K562 (cell line): ENCODE measurements at regions not wholly inside any gene's neighbourhood (a gene's known extent, or its start where the extent isn't known, plus 50 kb on each side); places are given as distances from the start of the nearest gene placed in this dataset.

Experiments used
- ATAC-seq: fragments of 200-7000 bp; cut with Tn5 transposase; 3 replicates; pipeline ENCODE4 v1.9.1; 2020; ENCODE audit warnings: moderate library complexity
- BruUV-seq: library from RNA; stranded (reverse); fragments of 400-500 nt; replicated peaks from 2 replicates; lab custom pipeline; 2021; lab: Mats Ljungman, UMichigan
- CTCF ChIA-PET: fragments of 300-600 bp; formaldehyde crosslinking; extraction: SDS; loops from one replicate; lab custom pipeline; 2021; ENCODE audit warnings: low intra/inter-chr PET ratio; lab: Yijun Ruan, JAX
- POLR2A ChIA-PET: fragments of 300-600, 350-650 bp; sonication (Branson Sonifier 250); formaldehyde crosslinking; extraction: SDS; loops from one replicate; lab custom pipeline; 2021; ENCODE audit warnings: antibody characterized with exemption, inconsistent platforms; lab: Yijun Ruan, JAX
- DNase-seq, 4 experiments: peaks; one replicate each; pipeline versions ENCODE4 v3.0.0 to v3.0.0-alpha.2; 2011 to 2018; ENCODE audit warnings: low spot score in 3 of 4, mixed read lengths in 3 of 4; ENCODE audit errors: extremely low read depth in 1 of 4
- FAIRE-seq: peaks from 2 replicates; lab custom pipeline; 2011; peaks lifted over from hg19 to GRCh38; lab: Jason Lieb, UNC
- H2AFZ ChIP-seq: 2 replicates; pipeline ENCODE4 v1.6.0; 2011; ENCODE audit warnings: low read depth, low read length, control low read depth, inconsistent platforms
- H3K27ac ChIP-seq: fragments of 200-600 bp; 3 replicates; pipeline ENCODE4 v1.8.0; 2011; ENCODE audit warnings: low read depth, mild to moderate bottlenecking, control low read depth, inconsistent platforms, low read length, moderate library complexity, mixed read lengths; ENCODE audit errors: extremely low read depth
- H3K27me3 ChIP-seq, 2 experiments: fragments of 300-600 bp in 1 of 2; 2 replicates in 1 of 2; 3 replicates in 1 of 2; pipeline versions ENCODE4 v1.6.0 to v1.8.0; 2011; ENCODE audit warnings: inconsistent platforms in 2 of 2, low read length in 2 of 2, mild to moderate bottlenecking in 1 of 2, mixed read lengths in 1 of 2, moderate library complexity in 1 of 2; ENCODE audit not compliant: control insufficient read depth in 2 of 2, insufficient read depth in 2 of 2
- H3K36me3 ChIP-seq: fragments of 300-600 bp; 3 replicates; pipeline ENCODE4 v1.8.0; 2011; ENCODE audit warnings: mild to moderate bottlenecking, low read length, inconsistent platforms; ENCODE audit not compliant: control insufficient read depth, insufficient read depth
- H3K4me1 ChIP-seq, 2 experiments: fragments of 200-600 bp in 1 of 2; replicated peaks in 1 of 2; 2 replicates in 1 of 2; 3 replicates in 1 of 2; pipeline versions ENCODE4 v1.5.1 to v1.8.0; 2011; ENCODE audit warnings: inconsistent platforms in 2 of 2, low read length in 2 of 2, mild to moderate bottlenecking in 1 of 2, mixed read lengths in 1 of 2, moderate library complexity in 1 of 2; ENCODE audit not compliant: control insufficient read depth in 2 of 2, insufficient read depth in 2 of 2
- H3K4me2 ChIP-seq: 2 replicates; pipeline ENCODE4 v1.6.1; 2011; ENCODE audit warnings: low read length, control low read depth, inconsistent platforms, mixed read lengths; ENCODE audit not compliant: insufficient read depth
- H3K4me3 ChIP-seq: fragments of 200-600 bp; sonication (generic), shearing (Covaris generic); 2 replicates; pipeline ENCODE4 v1.5.1; 2016; ENCODE audit warnings: control low read depth, inconsistent platforms
- H3K79me2 ChIP-seq: fragments of 200-600 bp; 3 replicates; pipeline ENCODE4 v1.8.0; 2011; ENCODE audit warnings: low read length, inconsistent platforms; ENCODE audit not compliant: control insufficient read depth, insufficient read depth
- H3K9ac ChIP-seq, 2 experiments: 2 replicates each; pipeline versions ENCODE4 v1.6.0 to v1.6.1; 2011; ENCODE audit warnings: low read depth in 2 of 2, low read length in 2 of 2, control low read depth in 1 of 2, inconsistent platforms in 1 of 2, mild to moderate bottlenecking in 1 of 2, mixed read lengths in 1 of 2; ENCODE audit not compliant: insufficient read depth in 1 of 2
- H3K9me1 ChIP-seq: one replicate; pipeline ENCODE4 v1.6.0; 2011; ENCODE audit warnings: inconsistent platforms, mild to moderate bottlenecking, low read length, moderate library complexity; ENCODE audit not compliant: control insufficient read depth, insufficient read depth
- H3K9me3 ChIP-seq: replicated peaks from 2 replicates; pipeline ENCODE4 v1.5.1; 2011; ENCODE audit warnings: low read depth, low read length, inconsistent platforms; ENCODE audit not compliant: control insufficient read depth, insufficient read depth
- H4K20me1 ChIP-seq: replicated peaks from 2 replicates; pipeline ENCODE4 v1.6.1; 2011; ENCODE audit warnings: low read length, inconsistent platforms, mixed read lengths; ENCODE audit not compliant: control insufficient read depth, insufficient read depth
- FOXK2 ChIP-seq, 2 experiments: fragments of 450-650 bp; IDR thresholded peaks in 1 of 2; conservative IDR thresholded peaks in 1 of 2; 2 replicates each; pipeline ENCODE4 v1.6.1; 2016; ENCODE audit warnings: low read depth in 2 of 2, mild to moderate bottlenecking in 1 of 2
- FOXP1 ChIP-seq: sonication (generic); formaldehyde crosslinking; IDR thresholded peaks from 2 replicates; pipeline ENCODE4 v1.8.0; 2022; ENCODE audit warnings: mild to moderate bottlenecking, missing genetic modification reagents
- JUN ChIP-seq, 2 experiments: sonication (generic) in 1 of 2; formaldehyde crosslinking in 1 of 2; IDR thresholded peaks; 2 replicates each; pipeline versions ENCODE4 v1.6.1 to v1.8.0; 2012 to 2022; ENCODE audit warnings: borderline replicate concordance in 2 of 2, mild to moderate bottlenecking in 2 of 2, improper control_type of control experiment in 1 of 2, low read depth in 1 of 2, low read length in 1 of 2, missing genetic modification reagents in 1 of 2
- MEF2D ChIP-seq: conservative IDR thresholded peaks from 2 replicates; pipeline ENCODE4 v1.6.1; 2016; ENCODE audit warnings: low read depth, missing genetic modification characterization, missing compliant biosample characterization
- NR4A1 ChIP-seq, 2 experiments: fragments of 250-450 bp in 1 of 2; fragments of 450-650 bp in 1 of 2; sonication (Bioruptor Pico) in 1 of 2; IDR thresholded peaks; 2 replicates each; pipeline versions ENCODE4 v1.4.0 to v1.6.1; 2016 to 2020; ENCODE audit warnings: mild to moderate bottlenecking in 2 of 2, missing compliant biosample characterization in 1 of 2, missing genetic modification characterization in 1 of 2, moderate library complexity in 1 of 2
- POLR2A ChIP-seq: fragments of 450-650 bp; conservative IDR thresholded peaks from 2 replicates; pipeline ENCODE4 v1.6.1; 2016
- RAD21 ChIP-seq, 2 experiments: fragments of 250-450 bp in 1 of 2; fragments of 450-650 bp in 1 of 2; sonication (Bioruptor Pico) in 1 of 2; formaldehyde crosslinking in 1 of 2; IDR thresholded peaks in 1 of 2; conservative IDR thresholded peaks in 1 of 2; 2 replicates each; pipeline versions ENCODE4 v1.4.0 to v1.8.0; 2020 to 2022; ENCODE audit warnings: mild to moderate bottlenecking in 2 of 2, moderate library complexity in 1 of 2
- SUPT5H ChIP-seq: fragments of 450-650 bp; IDR thresholded peaks from 2 replicates; pipeline ENCODE4 v1.6.1; 2016
- ZBTB1 ChIP-seq: sonication (generic); formaldehyde crosslinking; IDR thresholded peaks from 2 replicates; pipeline ENCODE4 v1.8.1; 2023; ENCODE audit warnings: missing genetic modification reagents, low read depth, mild to moderate bottlenecking, borderline replicate concordance
- ZNF436 ChIP-seq: fragments of 250-450, 450-650 bp; sonication (Bioruptor Pico); formaldehyde crosslinking; IDR thresholded peaks from 2 replicates; pipeline ENCODE4 v1.7.0; 2020; ENCODE audit warnings: mild to moderate bottlenecking
- in situ Hi-C: fragments of 300-500 bp; cut with MboI; formaldehyde crosslinking; loops from 4 replicates; pipeline ENCODE4 v1.15.0; 2018; ENCODE audit warnings: inconsistent platforms, mixed read lengths
- intact Hi-C: fragments of 100-400 bp; cut with micrococcal nuclease; formaldehyde crosslinking; loops from 2 replicates; pipeline ENCODE4 v1.14.2; 2022
- TF ChIP-seq, protein P1 (sequence below): sonication (generic); formaldehyde crosslinking; IDR thresholded peaks from 2 replicates; pipeline ENCODE4 v1.8.0; 2022; ENCODE audit warnings: missing genetic modification reagents, mild to moderate bottlenecking, borderline replicate concordance
- TF ChIP-seq, protein P2 (sequence below): fragments of 250-450 bp; sonication (Bioruptor Pico); IDR thresholded peaks from 2 replicates; pipeline ENCODE4 v1.9.0; 2021; ENCODE audit warnings: mild to moderate bottlenecking, inconsistent platforms
- TF ChIP-seq, protein P3 (sequence below): fragments of 200-800 bp; sonication (Bioruptor generic); IDR thresholded peaks from 2 replicates; pipeline ENCODE4 v1.6.1; 2016; ENCODE audit warnings: missing genetic modification characterization, missing compliant biosample characterization

GRCh38 chrX:116975517-116975916, 512.7 kb upstream of the CT83 start:
- DNase-seq (no peak), FAIRE-seq (no peak), ATAC-seq (no peak)
- ChIA-PET POLR2A (no interaction called here), CTCF (no interaction called here)
- H3K27ac ChIP-seq, result no peak overlapping the region
- intact Hi-C loops (no loop called here), in situ Hi-C loops (no loop called here)
- no peak overlapping the region for H3K4me2 ChIP-seq
- H3K4me3 ChIP-seq, result no peak overlapping the region
- H3K4me1 ChIP-seq, result no peaks in the 10 kb centered on the region
- H4K20me1 ChIP-seq, result no peaks in the 10 kb centered on the region
- no TSS peak for BruUV-seq
- H2AFZ ChIP-seq, result no peak overlapping the region
- H3K27me3 ChIP-seq, result no peaks in the 10 kb centered on the region
- no peaks in the 10 kb centered on the region for H3K79me2 ChIP-seq
- no peak overlapping the region for H3K9ac ChIP-seq
- H3K36me3 ChIP-seq, result no peaks in the 10 kb centered on the region
- H3K9me1 ChIP-seq, result no peaks in the 10 kb centered on the region
- H3K9me3 ChIP-seq, result no peaks in the 10 kb centered on the region
- no peak for TF ChIP-seq POLR2A
- no peak for TF ChIP-seq ZNF436 (CRISPR knock-in tag)
- no peak for TF ChIP-seq NR4A1 (CRISPR knock-in tag; IDR thresholded peaks at IDR 0.05)
- no peak for TF ChIP-seq NR4A1 (tag; IDR thresholded peaks at IDR 0.05)
- no peak for TF ChIP-seq RAD21 (CRISPR knock-in tag; conservative IDR thresholded peaks at IDR 0.05 in 1 of 2, IDR thresholded peaks at IDR 0.05 in 1 of 2)
- TF ChIP-seq, protein P1, sequence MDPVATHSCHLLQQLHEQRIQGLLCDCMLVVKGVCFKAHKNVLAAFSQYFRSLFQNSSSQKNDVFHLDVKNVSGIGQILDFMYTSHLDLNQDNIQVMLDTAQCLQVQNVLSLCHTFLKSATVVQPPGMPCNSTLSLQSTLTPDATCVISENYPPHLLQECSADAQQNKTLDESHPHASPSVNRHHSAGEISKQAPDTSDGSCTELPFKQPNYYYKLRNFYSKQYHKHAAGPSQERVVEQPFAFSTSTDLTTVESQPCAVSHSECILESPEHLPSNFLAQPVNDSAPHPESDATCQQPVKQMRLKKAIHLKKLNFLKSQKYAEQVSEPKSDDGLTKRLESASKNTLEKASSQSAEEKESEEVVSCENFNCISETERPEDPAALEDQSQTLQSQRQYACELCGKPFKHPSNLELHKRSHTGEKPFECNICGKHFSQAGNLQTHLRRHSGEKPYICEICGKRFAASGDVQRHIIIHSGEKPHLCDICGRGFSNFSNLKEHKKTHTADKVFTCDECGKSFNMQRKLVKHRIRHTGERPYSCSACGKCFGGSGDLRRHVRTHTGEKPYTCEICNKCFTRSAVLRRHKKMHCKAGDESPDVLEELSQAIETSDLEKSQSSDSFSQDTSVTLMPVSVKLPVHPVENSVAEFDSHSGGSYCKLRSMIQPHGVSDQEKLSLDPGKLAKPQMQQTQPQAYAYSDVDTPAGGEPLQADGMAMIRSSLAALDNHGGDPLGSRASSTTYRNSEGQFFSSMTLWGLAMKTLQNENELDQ (CRISPR knock-in tag), result no peak
- TF ChIP-seq MEF2D (tag), result no peak
- no peak for TF ChIP-seq SUPT5H
- TF ChIP-seq FOXP1 (CRISPR knock-in tag), result no peak
- no peak for TF ChIP-seq ZBTB1 (CRISPR knock-in tag)
- no peak for TF ChIP-seq JUN (IDR thresholded peaks at IDR 0.05; ENCODE audit: borderline replicate concordance, low read depth, low read length)
- no peak for TF ChIP-seq JUN (CRISPR knock-in tag; IDR thresholded peaks at IDR 0.05; ENCODE audit: borderline replicate concordance)
- TF ChIP-seq, protein P2, sequence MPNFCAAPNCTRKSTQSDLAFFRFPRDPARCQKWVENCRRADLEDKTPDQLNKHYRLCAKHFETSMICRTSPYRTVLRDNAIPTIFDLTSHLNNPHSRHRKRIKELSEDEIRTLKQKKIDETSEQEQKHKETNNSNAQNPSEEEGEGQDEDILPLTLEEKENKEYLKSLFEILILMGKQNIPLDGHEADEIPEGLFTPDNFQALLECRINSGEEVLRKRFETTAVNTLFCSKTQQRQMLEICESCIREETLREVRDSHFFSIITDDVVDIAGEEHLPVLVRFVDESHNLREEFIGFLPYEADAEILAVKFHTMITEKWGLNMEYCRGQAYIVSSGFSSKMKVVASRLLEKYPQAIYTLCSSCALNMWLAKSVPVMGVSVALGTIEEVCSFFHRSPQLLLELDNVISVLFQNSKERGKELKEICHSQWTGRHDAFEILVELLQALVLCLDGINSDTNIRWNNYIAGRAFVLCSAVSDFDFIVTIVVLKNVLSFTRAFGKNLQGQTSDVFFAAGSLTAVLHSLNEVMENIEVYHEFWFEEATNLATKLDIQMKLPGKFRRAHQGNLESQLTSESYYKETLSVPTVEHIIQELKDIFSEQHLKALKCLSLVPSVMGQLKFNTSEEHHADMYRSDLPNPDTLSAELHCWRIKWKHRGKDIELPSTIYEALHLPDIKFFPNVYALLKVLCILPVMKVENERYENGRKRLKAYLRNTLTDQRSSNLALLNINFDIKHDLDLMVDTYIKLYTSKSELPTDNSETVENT (CRISPR knock-in tag), result no peak
- TF ChIP-seq, protein P3, sequence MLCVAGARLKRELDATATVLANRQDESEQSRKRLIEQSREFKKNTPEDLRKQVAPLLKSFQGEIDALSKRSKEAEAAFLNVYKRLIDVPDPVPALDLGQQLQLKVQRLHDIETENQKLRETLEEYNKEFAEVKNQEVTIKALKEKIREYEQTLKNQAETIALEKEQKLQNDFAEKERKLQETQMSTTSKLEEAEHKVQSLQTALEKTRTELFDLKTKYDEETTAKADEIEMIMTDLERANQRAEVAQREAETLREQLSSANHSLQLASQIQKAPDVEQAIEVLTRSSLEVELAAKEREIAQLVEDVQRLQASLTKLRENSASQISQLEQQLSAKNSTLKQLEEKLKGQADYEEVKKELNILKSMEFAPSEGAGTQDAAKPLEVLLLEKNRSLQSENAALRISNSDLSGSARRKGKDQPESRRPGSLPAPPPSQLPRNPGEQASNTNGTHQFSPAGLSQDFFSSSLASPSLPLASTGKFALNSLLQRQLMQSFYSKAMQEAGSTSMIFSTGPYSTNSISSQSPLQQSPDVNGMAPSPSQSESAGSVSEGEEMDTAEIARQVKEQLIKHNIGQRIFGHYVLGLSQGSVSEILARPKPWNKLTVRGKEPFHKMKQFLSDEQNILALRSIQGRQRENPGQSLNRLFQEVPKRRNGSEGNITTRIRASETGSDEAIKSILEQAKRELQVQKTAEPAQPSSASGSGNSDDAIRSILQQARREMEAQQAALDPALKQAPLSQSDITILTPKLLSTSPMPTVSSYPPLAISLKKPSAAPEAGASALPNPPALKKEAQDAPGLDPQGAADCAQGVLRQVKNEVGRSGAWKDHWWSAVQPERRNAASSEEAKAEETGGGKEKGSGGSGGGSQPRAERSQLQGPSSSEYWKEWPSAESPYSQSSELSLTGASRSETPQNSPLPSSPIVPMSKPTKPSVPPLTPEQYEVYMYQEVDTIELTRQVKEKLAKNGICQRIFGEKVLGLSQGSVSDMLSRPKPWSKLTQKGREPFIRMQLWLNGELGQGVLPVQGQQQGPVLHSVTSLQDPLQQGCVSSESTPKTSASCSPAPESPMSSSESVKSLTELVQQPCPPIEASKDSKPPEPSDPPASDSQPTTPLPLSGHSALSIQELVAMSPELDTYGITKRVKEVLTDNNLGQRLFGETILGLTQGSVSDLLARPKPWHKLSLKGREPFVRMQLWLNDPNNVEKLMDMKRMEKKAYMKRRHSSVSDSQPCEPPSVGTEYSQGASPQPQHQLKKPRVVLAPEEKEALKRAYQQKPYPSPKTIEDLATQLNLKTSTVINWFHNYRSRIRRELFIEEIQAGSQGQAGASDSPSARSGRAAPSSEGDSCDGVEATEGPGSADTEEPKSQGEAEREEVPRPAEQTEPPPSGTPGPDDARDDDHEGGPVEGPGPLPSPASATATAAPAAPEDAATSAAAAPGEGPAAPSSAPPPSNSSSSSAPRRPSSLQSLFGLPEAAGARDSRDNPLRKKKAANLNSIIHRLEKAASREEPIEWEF (CRISPR knock-in tag), result no peak
- no peak for TF ChIP-seq FOXK2 (conservative IDR thresholded peaks at IDR 0.05 in 1 of 2, IDR thresholded peaks at IDR 0.05 in 1 of 2; ENCODE audit: low read depth in 2 of 2)
